AG09319 (cell line): ENCODE measurements at regions not wholly inside any gene's neighbourhood (a gene's known extent, or its start where the extent isn't known, plus 50 kb on each side); places are given as distances from the start of the nearest gene placed in this dataset.
"Not testable (repeated sequence)": the region's sequence is repeated elsewhere in the genome, so short reads cannot be mapped to it uniquely, and the experiment has no call there.

Experiments used
- DNase-seq: peaks from one replicate; pipeline ENCODE4 v3.0.0-alpha.2; 2010; ENCODE audit warnings: low read depth; ENCODE audit errors: extremely low read depth
- TF ChIP-seq, protein P1 (sequence below): IDR thresholded peaks from 2 replicates; pipeline ENCODE4 v1.5.1; 2011; ENCODE audit warnings: low read depth, mild to moderate bottlenecking, inconsistent platforms, low read length, moderate library complexity

DNA sequence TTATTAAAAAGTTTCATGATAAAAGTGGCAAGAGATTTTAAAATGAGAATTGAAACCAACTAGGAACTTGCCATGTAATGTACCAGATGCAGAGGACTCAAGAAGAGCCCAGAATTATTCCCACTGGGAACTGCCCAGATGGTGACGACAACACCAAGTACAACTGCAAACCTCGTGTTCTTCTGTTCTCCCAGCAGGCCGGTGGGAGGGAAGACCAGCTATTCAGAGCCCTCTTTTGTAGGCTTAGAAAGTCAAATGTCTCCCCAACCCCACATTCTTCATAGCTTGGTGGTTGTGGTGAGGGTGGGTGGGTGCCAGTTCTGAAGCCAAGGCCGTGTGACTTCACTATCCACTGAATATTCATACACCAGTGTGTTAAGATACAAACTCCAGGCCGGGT, 54.3 kb upstream of the ITGB1 start:
- no peak for DNase-seq
- TF ChIP-seq, protein P1, sequence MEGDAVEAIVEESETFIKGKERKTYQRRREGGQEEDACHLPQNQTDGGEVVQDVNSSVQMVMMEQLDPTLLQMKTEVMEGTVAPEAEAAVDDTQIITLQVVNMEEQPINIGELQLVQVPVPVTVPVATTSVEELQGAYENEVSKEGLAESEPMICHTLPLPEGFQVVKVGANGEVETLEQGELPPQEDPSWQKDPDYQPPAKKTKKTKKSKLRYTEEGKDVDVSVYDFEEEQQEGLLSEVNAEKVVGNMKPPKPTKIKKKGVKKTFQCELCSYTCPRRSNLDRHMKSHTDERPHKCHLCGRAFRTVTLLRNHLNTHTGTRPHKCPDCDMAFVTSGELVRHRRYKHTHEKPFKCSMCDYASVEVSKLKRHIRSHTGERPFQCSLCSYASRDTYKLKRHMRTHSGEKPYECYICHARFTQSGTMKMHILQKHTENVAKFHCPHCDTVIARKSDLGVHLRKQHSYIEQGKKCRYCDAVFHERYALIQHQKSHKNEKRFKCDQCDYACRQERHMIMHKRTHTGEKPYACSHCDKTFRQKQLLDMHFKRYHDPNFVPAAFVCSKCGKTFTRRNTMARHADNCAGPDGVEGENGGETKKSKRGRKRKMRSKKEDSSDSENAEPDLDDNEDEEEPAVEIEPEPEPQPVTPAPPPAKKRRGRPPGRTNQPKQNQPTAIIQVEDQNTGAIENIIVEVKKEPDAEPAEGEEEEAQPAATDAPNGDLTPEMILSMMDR, result no peak

DNA sequence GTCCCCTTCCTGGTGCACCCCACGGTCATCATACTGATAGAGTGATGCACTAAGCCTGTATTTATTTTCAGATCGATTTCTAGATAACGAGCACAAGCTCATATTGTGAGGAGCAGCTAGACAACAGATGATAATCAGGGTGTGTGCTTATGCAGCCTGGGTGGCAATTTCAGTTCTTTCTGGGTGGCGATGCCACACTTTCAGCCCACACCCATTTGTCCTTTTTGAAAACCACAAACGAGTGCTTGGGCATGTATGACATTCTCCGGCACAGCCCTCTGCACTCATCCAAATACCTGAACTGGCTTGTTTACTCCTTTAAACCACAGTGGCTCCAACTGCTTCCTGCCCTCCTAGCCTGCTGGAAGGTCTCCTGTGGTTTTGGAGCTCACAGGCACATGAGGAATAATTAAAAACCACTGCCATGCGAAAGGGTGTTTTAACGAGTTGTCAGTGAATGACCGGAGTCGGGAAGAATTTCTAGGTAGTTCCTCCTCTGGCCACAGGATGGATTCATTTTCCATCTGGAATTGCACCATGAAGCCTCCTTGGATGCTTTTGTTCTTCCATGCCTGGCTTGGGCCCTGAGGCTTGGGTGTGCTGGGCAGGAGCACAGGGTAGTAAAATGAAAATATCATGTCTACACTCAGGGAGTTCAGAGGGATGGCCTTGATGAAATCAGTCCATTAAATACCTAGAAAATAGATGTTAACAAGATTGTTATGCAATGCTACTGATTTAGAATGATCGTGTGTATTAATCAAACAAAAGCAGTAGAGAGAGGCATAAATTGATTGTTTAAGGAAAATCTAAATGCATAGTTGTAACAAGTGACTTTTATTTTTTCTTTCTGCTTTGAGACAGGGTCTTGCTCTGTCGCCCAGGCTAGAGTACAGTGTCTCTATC, 52.4 kb upstream of the ITGB1 start:
- TF ChIP-seq, protein P1, result peak; percentile 48
- peak; percentile 79 for DNase-seq

DNA sequence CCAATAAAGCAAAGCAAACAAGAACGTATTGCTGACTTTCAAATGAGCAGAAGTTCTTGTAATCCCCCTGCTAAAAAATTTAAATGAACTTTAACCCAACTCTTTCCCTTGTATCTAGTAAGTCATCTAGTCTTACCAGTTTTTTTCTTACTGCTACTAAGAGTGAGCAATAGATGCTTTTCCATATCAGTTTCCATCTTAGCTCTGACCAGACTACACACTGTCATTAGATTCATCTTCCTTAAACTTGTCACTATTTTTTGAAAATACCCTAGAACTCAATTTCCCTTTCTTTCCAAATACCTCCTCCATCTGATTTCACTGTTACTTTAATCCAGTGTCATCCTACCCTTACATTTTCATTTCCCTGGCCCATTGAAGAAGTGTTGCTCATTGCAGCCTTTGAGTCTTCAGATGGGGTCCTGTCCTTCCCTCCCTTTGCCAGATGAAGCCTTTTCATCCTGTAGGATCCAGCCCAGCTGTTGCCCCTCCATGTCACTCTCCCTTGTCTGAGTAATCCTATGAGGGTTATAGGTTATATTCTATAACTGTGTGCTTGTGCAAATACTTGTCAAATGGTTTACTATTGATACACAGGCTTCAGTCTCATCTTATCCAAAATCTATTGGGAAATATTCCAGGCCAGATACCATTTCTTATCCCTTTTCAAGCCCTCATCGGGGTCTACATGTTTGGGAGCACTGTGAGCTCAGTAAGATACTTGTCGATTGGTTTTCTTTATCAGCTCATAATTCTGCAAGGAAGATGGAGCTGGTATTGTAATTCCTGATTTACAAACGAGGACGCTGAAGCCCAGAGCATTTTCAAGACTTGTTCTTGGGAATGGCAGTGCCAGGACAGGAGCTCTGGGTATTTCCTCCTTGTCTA, 51.5 kb upstream of the ITGB1 start:
- TF ChIP-seq, protein P1, result no peak
- DNase-seq, result no peak

DNA sequence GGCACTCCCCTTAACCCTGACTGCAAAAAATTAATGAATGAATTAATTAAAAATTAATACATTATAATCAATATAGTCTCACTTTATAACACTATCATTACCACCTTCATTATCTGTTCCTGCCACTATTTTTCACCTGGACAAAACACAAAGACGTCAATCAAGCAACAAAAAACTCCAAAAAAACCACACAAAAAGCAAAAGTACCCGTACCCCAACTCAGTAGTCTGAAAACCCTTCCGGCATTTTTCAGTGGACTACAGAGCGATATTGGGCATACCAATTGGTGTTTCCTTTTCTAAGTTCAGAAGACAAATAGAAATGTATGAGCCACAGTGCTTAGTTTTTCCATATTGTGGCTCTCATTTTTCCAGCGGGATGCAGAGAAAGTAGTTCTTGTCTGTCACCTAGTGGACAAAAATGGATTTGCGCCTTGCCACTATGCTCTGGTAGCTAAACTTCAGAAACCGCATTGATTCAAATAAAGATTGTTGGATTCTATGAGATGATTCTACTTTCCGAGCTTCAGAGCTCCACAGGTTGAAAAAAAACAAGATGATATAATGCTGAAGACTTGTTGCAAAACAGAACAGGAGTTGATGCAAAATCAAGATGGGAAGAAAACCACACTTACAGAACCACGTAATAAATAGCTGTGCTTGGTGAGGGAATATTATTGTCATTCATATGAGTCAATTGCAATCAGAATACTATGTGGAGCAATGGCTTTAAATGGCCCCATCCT, 50.6 kb upstream of the ITGB1 start:
- TF ChIP-seq, protein P1, result no peak; the same call in none of the 2 replicates
- DNase-seq, result peak; percentile 72

DNA sequence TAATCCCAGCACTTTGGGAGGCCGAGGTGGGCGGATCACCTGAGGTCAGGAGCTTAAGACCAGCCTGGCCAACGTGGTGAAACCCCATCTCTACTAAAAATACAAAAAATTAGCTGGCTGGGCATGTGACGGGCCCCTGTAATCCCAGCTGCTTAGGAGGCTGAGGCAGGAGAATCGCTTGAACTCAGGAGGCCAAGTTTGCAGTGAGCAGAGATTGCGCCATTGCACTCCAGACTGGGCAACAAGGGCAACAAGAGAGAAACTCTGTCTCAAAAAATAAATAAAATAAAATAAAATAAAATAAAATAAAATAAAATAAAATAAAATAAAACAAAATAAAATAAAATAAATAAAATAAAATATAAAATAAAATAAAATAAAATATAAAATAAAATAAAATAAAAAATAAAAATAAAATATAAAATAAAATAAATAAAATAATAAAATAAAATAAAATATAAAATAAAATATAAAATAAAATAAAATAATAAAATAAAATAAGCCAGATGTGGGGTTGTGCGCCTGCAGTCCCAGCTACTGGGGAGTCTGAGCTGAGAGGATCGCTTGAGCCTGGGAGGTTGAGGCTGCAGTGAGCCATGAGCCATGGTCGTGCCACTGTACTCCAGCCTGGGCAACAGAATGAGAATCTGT, 49.8 kb upstream of the ITGB1 start:
- not testable (repeated sequence) for DNase-seq
